Sigmoid colon (tissue), 4 donors: ENCODE measurements at regions not wholly inside any gene's neighbourhood (a gene's known extent, or its start where the extent isn't known, plus 50 kb on each side); places are given as distances from the start of the nearest gene placed in this dataset.

Experiments used
- EP300 ChIP-seq, 4 donors: sonication (generic); formaldehyde crosslinking; IDR thresholded peaks; one replicate each; pipeline ENCODE4 v1.6.1; 2017; ENCODE audit warnings: antibody characterized with exemption in 4 of 4
- POLR2A ChIP-seq, 2 donors: fragments of 450-650 bp; IDR thresholded peaks; one replicate each; pipeline ENCODE4 v1.6.1; 2016; ENCODE audit warnings: antibody characterized with exemption in 2 of 2, mild to moderate bottlenecking in 2 of 2, moderate library complexity in 2 of 2
- POLR2AphosphoS5 ChIP-seq, 4 donors: sonication (generic); formaldehyde crosslinking; IDR thresholded peaks; one replicate each; pipeline ENCODE4 v1.6.1; 2017; ENCODE audit warnings: antibody characterized with exemption in 4 of 4
- TF ChIP-seq, protein P1 (sequence below), 4 experiments: fragments of 450-650 bp in 3 of 4; fragments of 200-600 bp in 1 of 4; IDR thresholded peaks; one replicate each; pipeline ENCODE4 v1.5.1; 2016 to 2019; ENCODE audit warnings: antibody characterized with exemption in 4 of 4, mild to moderate bottlenecking in 3 of 4, moderate library complexity in 2 of 4

DNA sequence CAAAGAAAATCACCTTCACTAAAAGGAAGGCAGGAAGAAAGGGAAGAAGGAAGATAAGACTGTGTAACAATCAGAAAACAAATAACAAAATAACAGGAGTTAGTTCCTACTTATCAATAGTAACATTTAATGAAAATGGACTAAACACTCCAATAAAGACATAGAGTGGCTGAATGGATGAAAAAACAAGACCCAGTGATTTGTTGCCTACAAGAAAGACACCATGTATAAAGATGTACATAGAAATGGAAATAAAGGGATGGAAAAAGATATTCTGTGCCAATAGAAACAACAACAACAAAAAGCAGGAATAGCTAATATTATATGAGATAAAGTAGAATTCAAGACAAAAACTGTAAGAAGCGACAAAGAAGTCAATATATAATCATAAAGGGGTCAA, 116.8 kb downstream of the LURAP1L start:
- TF ChIP-seq, protein P1, sequence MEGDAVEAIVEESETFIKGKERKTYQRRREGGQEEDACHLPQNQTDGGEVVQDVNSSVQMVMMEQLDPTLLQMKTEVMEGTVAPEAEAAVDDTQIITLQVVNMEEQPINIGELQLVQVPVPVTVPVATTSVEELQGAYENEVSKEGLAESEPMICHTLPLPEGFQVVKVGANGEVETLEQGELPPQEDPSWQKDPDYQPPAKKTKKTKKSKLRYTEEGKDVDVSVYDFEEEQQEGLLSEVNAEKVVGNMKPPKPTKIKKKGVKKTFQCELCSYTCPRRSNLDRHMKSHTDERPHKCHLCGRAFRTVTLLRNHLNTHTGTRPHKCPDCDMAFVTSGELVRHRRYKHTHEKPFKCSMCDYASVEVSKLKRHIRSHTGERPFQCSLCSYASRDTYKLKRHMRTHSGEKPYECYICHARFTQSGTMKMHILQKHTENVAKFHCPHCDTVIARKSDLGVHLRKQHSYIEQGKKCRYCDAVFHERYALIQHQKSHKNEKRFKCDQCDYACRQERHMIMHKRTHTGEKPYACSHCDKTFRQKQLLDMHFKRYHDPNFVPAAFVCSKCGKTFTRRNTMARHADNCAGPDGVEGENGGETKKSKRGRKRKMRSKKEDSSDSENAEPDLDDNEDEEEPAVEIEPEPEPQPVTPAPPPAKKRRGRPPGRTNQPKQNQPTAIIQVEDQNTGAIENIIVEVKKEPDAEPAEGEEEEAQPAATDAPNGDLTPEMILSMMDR (IDR thresholded peaks at IDR 0.05): no peak
- TF ChIP-seq POLR2AphosphoS5 (IDR thresholded peaks at IDR 0.05) (no peak), POLR2A (IDR thresholded peaks at IDR 0.05) (no peak), EP300 (IDR thresholded peaks at IDR 0.05) (no peak)
